OCI-LY3 (cell line): ENCODE measurements at regions not wholly inside any gene's neighbourhood (a gene's known extent, or its start where the extent isn't known, plus 50 kb on each side); places are given as distances from the start of the nearest gene placed in this dataset.
"Not testable (repeated sequence)": the region's sequence is repeated elsewhere in the genome, so short reads cannot be mapped to it uniquely, and the experiment has no call there.

Experiments
- H2AFZ ChIP-seq: fragments of 200-600, 300-600 bp; shearing (Covaris generic); 2 replicates; pipeline ENCODE4 v1.6.0; 2014; ENCODE audit warnings: antibody characterized with exemption, low read depth, low read length
- H3K27ac ChIP-seq: fragments of 200-600, 300-600 bp; sonication (generic); 2 replicates; pipeline ENCODE4 v1.5.1; 2014; ENCODE audit warnings: mild to moderate bottlenecking, low read length, moderate library complexity, mixed read lengths
- H3K27me3 ChIP-seq: fragments of 200-600, 300-600 bp; sonication (generic); 2 replicates; pipeline ENCODE4 v1.6.1; 2014; ENCODE audit warnings: low read depth, low read length, mixed read lengths
- H3K36me3 ChIP-seq: fragments of 200-600, 300-600 bp; sonication (generic); replicated peaks from 2 replicates; pipeline ENCODE3; 2014; ENCODE audit warnings: low read depth, low read length, mixed read lengths
- H3K4me1 ChIP-seq: fragments of 300-600, 200-600 bp; sonication (generic); 2 replicates; pipeline ENCODE4 v1.6.1; 2014; ENCODE audit warnings: low read length, mixed read lengths
- H3K4me2 ChIP-seq: fragments of 200-600, 300-600 bp; sonication (generic); 2 replicates; pipeline ENCODE4 v1.6.1; 2014; ENCODE audit warnings: low read length, mixed read lengths
- H3K4me3 ChIP-seq: fragments of 300-600, 200-600 bp; sonication (generic); 2 replicates; pipeline ENCODE4 v1.5.1; 2014; ENCODE audit warnings: antibody characterized with exemption, mild to moderate bottlenecking, low read length, moderate library complexity
- H3K79me2 ChIP-seq: fragments of 300-600, 200-600 bp; shearing (Covaris generic); 2 replicates; pipeline ENCODE4 v1.6.1; 2014; ENCODE audit warnings: mild to moderate bottlenecking, low read length, mixed read lengths
- H3K9ac ChIP-seq: fragments of 300-600, 200-600 bp; shearing (Covaris generic); 2 replicates; pipeline ENCODE4 v1.6.0; 2014; ENCODE audit warnings: mild to moderate bottlenecking, low read length, moderate library complexity
- H3K9me3 ChIP-seq: fragments of 200-600, 300-600 bp; shearing (Covaris generic); 2 replicates; pipeline ENCODE4 v1.6.1; 2014; ENCODE audit warnings: low read length, mixed read lengths; ENCODE audit not compliant: insufficient read depth
- H4K20me1 ChIP-seq: fragments of 200-600, 300-600 bp; sonication (generic); 2 replicates; pipeline ENCODE4 v1.6.1; 2016; ENCODE audit warnings: low read length, mixed read lengths; ENCODE audit not compliant: insufficient read depth
- EZH2phosphoT487 ChIP-seq: fragments of 200-600 bp; shearing (Covaris generic); IDR thresholded peaks from 2 replicates; pipeline ENCODE4 v1.6.1; 2018; ENCODE audit warnings: antibody characterized with exemption, mixed run types, low read depth
- TF ChIP-seq, protein P1 (sequence below): fragments of 200-600, 300-600 bp; sonication (generic); IDR thresholded peaks from 2 replicates; pipeline ENCODE4 v1.5.1; 2014; ENCODE audit warnings: antibody characterized with exemption, low read length, low read depth

DNA sequence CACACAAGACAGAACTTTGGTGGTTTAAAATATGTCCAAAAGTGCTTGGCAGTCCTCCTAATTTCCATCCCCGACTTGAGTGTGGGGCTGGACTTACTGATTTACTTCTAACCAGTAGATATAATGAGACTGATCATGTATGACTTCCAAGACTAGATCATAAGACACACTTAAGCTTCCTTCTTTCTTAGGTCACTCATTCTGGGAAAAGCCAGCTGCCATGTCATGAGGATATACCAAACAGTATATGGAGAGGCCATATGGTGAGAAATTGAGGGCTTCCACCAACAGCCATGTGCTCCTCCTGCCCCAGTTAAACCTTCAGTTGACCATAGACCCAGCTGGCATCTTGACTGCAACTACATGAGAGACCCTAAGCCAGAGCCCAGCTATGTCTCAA lies 282.8 kb upstream of the PROK2 start:
- H2AFZ ChIP-seq, result no peak overlapping the region
- no peaks in the 10 kb centered on the region for H3K79me2 ChIP-seq
- H3K4me3 ChIP-seq, result no peak overlapping the region
- no peaks in the 10 kb centered on the region for H4K20me1 ChIP-seq
- TF ChIP-seq EZH2phosphoT487, result no peak
- TF ChIP-seq, protein P1, sequence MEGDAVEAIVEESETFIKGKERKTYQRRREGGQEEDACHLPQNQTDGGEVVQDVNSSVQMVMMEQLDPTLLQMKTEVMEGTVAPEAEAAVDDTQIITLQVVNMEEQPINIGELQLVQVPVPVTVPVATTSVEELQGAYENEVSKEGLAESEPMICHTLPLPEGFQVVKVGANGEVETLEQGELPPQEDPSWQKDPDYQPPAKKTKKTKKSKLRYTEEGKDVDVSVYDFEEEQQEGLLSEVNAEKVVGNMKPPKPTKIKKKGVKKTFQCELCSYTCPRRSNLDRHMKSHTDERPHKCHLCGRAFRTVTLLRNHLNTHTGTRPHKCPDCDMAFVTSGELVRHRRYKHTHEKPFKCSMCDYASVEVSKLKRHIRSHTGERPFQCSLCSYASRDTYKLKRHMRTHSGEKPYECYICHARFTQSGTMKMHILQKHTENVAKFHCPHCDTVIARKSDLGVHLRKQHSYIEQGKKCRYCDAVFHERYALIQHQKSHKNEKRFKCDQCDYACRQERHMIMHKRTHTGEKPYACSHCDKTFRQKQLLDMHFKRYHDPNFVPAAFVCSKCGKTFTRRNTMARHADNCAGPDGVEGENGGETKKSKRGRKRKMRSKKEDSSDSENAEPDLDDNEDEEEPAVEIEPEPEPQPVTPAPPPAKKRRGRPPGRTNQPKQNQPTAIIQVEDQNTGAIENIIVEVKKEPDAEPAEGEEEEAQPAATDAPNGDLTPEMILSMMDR, result no peak
- no peaks in the 10 kb centered on the region for H3K4me1 ChIP-seq
- H3K27ac ChIP-seq, result no peak overlapping the region
- H3K9me3 ChIP-seq, result no peaks in the 10 kb centered on the region
- H3K9ac ChIP-seq, result no peak overlapping the region
- H3K36me3 ChIP-seq, result no peaks in the 10 kb centered on the region
- H3K4me2 ChIP-seq, result no peak overlapping the region
- peaks cover 72% of the 10 kb centered on the region for H3K27me3 ChIP-seq

DNA sequence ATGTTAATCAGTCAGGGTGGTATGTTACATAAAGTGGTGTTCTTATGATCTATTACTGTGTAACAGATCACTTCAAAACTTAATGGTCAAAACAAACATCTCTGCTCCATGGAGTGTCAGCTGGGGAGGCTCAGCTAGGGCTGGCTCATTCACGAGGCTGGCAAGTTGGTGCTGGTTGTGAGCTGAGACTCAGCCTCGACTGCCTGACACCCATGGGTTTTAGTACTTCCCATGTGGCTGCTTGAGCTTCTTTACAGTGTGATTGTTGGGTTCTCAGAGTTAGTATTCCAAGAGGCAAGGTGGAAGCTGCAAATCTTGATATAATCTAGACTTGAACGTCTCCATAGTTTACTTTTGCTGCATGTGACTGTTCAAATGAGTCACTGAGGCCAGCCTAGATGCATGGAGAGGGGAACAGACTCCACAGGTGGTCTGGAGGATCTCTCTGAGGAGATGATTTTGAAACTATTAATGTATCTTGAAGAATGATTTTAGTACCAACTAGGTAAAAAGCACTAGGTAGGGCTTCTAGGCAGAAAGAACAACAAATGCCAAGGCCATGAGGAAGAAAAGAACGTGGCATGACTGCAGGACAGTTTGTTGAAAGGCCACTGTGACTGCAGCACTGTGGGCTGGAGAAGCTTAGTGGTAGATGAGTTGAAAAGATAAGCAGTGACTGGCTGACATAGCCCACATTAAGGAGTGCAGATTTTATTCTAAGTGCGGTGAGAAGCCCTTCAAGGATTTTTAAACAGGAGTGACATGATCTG lies 281.1 kb upstream of the PROK2 start:
- TF ChIP-seq, protein P1, result no peak
- no peak for TF ChIP-seq EZH2phosphoT487
- H3K4me3 ChIP-seq, result no peak overlapping the region
- no peak overlapping the region for H2AFZ ChIP-seq

DNA sequence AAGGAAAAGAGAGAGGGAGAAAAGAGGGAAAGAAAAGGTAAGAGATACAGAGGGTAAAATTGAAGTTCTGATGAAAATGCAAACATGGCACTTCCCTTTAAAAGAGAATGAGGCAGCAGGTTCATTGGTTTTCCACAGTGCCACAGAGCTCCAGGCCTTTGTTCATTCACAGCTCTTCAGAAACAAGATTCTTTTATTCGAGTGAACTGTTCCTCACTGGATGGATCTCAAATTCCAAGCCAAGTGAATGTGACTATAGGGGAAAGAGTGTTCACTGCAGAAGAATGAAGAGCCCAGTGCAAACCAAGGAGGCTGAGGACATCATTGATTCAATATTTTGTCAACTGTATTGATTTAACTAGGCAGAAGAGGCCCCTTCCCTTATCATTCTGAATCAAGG lies 280.3 kb upstream of the PROK2 start:
- no peak overlapping the region for H3K4me2 ChIP-seq
- H2AFZ ChIP-seq, result no peak overlapping the region
- H3K9me3 ChIP-seq, result no peaks in the 10 kb centered on the region
- peaks cover 70% of the 10 kb centered on the region for H3K27me3 ChIP-seq
- H4K20me1 ChIP-seq, result no peaks in the 10 kb centered on the region
- H3K9ac ChIP-seq, result no peak overlapping the region
- no peaks in the 10 kb centered on the region for H3K4me1 ChIP-seq
- no peaks in the 10 kb centered on the region for H3K36me3 ChIP-seq
- H3K79me2 ChIP-seq, result no peaks in the 10 kb centered on the region
- no peak overlapping the region for H3K27ac ChIP-seq
- no peak overlapping the region for H3K4me3 ChIP-seq
- TF ChIP-seq, protein P1, result no peak
- no peak for TF ChIP-seq EZH2phosphoT487

More for the DNA sequence above, 281.1 kb upstream of the PROK2 start:
- no peak overlapping the region for H3K4me2 ChIP-seq
- H3K9me3 ChIP-seq, result no peaks in the 10 kb centered on the region
- no peaks in the 10 kb centered on the region for H4K20me1 ChIP-seq
- no peak overlapping the region for H3K27ac ChIP-seq
- H3K27me3 ChIP-seq, result peaks cover 69% of the 10 kb centered on the region
- H3K36me3 ChIP-seq, result no peaks in the 10 kb centered on the region
- no peak overlapping the region for H3K9ac ChIP-seq
- H3K79me2 ChIP-seq, result no peaks in the 10 kb centered on the region
- no peaks in the 10 kb centered on the region for H3K4me1 ChIP-seq

DNA sequence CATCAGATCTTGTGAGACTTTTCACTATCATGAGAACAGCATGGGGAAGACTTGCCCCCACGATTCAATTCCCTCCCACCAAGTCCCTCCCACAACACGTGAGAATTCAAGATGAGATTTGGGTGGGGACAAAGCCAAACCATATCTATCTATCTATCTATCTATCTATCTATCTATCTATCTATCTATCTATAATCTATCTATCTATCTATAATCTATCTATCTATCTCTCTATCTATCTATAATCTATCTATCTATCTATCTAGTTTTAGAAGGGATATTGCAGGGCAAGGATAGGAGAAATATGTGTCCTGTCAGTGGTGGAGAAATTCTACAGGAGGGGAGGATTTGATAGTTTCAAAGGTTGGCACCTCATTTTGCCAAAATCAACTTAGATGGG lies 279.8 kb upstream of the PROK2 start:
- not testable (repeated sequence) for H3K4me1 ChIP-seq, H3K27ac ChIP-seq, H2AFZ ChIP-seq, H3K9ac ChIP-seq, H3K36me3 ChIP-seq, H3K4me2 ChIP-seq, H3K79me2 ChIP-seq, H4K20me1 ChIP-seq, H3K4me3 ChIP-seq, H3K9me3 ChIP-seq
- peaks cover 70% of the 10 kb centered on the region for H3K27me3 ChIP-seq
